ENCODE measurements at regions not wholly inside any gene's neighbourhood (a gene's known extent, or its start where the extent isn't known, plus 50 kb on each side); places are given as distances from the start of the nearest gene placed in this dataset.

DNA sequence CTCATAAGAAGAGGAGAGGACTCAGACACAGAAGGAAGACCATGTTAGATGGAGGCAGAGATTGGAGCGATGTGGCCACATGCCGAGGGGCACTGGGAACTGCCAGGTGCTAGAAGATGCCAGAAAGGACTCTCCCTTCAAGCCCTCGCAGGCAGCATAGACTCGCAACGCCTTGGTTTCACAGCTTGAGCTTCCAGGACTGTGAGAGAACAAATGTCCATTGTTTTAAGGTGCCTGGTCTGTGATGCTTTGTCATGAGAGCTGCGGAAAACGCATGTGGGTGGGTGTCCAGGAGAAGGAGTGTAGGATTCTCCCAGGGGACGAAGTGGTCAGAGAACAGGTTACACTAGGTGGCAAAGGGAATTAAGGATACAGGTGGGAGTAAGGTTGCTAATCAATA lies 125.9 kb upstream of the USP29 start:
- no peak overlapping the region for H3K27ac Mint-ChIP-seq

DNA sequence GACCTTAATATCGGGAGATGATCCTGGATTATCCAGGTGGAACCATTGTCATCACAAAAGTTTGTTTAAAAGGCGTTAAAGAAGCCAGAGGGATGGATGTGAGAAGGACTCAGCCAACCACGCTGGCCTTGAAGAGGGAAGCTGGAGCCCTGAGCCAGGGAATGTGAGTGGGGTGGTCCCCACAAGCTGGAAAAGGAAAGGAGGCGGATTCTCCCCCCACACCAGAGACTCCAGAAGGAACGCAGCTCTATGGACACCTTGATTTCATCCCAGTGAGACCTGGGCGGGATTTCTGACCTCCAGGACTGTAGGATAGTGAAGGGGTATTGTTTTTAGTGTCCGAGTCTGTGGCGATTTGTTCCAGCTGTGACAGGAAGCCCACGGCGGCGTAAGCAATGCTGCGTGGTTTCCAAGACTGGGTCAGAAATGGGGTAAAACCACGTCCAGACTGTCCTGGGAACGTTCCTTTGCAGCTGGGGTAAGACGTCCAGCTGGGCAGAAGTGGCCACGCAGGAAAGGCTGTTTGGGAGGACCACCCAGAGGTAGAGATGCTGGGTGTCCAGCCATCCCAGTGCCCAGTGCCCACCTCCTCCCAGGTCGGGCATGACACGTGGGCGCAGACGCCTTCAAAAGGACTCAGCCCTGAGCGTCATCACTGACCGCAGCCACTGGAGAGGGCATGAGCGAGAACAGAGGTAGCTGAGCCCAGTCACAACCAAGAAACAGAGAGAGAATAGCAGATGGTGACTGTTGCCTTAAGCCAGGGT lies 125.4 kb upstream of the USP29 start:
- no peak overlapping the region for H3K27ac Mint-ChIP-seq
- H3K27me3 Mint-ChIP-seq (ENCODE audit: low read depth): no peaks in the 10 kb centered on the region
- no peak for DNase-seq
- no peaks in the 10 kb centered on the region for H3K4me1 Mint-ChIP-seq (ENCODE audit: low read depth)
- no peak overlapping the region for H3K4me3 Mint-ChIP-seq
- peaks cover 24 to 33% of the 10 kb centered on the region in 2 donors for H3K9me3 Mint-ChIP-seq
- H3K36me3 Mint-ChIP-seq (ENCODE audit: insufficient read depth in 2 of 2): peaks cover 20 to 29% of the 10 kb centered on the region in 2 donors
- no peak for ATAC-seq (replicated peaks in 1 of 2)

More for the DNA sequence above, 125.9 kb upstream of the USP29 start:
- Mint-ChIP-seq H3K4me3 (no peak overlapping the region), H3K4me1 (ENCODE audit: low read depth) (no peaks in the 10 kb centered on the region), H3K27me3 (ENCODE audit: low read depth) (no peaks in the 10 kb centered on the region), H3K36me3 (ENCODE audit: insufficient read depth in 2 of 2) (peaks cover 21 to 31% of the 10 kb centered on the region in 2 donors), H3K9me3 (peaks cover 24 to 33% of the 10 kb centered on the region in 2 donors)
- ATAC-seq (replicated peaks in 1 of 2): no peak
- no peak for DNase-seq

DNA sequence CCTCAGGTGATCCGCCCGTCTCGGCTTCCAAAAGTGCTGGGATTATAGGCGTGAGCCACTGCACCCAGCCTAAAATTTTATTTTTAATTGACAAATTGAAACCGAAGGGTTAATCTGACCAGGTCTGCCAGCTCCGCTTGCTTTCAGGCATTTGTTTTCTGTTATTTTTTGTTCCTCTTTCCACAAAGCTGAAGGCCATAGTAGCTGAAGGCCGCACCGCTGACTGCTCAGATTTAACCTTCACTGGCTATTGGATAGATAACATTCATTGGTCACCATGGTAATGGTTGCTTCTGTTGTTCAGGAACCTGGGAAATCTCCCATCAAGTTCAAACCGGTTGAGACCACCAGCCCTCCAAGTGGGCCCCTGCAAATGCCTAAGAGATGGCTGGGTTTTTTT lies 124.5 kb upstream of the USP29 start:
- no peaks in the 10 kb centered on the region for H3K27me3 Mint-ChIP-seq (ENCODE audit: low read depth)
- H3K9me3 Mint-ChIP-seq: peaks cover 24% of the 10 kb centered on the region in 2 donors
- no peak for ATAC-seq (replicated peaks in 1 of 2)
- H3K4me1 Mint-ChIP-seq (ENCODE audit: low read depth): no peaks in the 10 kb centered on the region
- DNase-seq: no peak
- peaks cover 18 to 26% of the 10 kb centered on the region in 2 donors for H3K36me3 Mint-ChIP-seq (ENCODE audit: insufficient read depth in 2 of 2)
- no peak overlapping the region for H3K4me3 Mint-ChIP-seq
- H3K27ac Mint-ChIP-seq: no peak overlapping the region

DNA sequence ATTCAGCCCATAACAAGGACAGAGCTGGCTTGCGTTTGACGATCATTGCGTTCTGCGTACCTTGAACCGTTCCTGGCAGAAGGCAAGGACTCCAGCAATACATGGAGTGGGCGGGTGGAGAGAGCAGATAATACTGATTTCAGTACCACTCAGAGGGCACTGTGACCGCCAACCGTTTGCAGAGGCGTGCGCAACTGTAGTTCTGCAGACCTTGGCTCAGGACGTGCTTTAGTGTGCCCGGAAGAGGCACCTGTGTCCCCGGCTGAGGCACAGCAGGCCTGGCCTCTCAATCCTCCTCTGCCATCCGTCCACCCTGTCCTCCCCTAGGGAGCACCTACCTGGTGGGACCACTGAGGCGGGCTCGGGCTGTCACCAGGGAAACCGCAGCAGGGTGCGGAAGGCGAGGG lies 117.6 kb upstream of the USP29 start:
- no peak for ATAC-seq (replicated peaks in 1 of 2)
- no peak for DNase-seq
- peaks cover 4 to 10% of the 10 kb centered on the region in 2 donors for H3K36me3 Mint-ChIP-seq (ENCODE audit: insufficient read depth in 2 of 2)

DNA sequence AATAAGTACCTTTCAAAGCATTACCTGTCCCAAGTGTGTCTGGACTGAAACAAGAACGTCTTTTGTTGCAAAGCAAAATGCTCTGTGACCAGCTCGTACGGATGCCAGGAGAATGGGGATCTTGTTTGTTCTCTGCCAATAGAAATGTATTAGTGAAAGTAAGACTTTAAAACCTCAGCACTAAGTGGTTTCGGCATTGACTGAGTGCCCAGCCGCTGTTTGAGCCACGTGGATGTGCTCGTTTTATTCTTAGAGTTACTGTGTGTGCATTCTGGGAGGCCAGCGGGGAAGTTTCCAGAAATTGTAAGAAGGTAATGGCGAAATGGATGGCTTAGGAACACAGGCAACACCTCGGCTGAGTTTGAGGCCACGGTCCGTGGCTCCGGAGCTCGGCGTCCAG lies 117.1 kb upstream of the USP29 start:
- Mint-ChIP-seq H3K27ac (no peak overlapping the region), H3K4me1 (ENCODE audit: low read depth) (no peaks in the 10 kb centered on the region), H3K27me3 (ENCODE audit: low read depth) (no peaks in the 10 kb centered on the region), H3K36me3 (ENCODE audit: insufficient read depth in 2 of 2) (peaks cover 4 to 12% of the 10 kb centered on the region in 2 donors), H3K4me3 (no peak overlapping the region), H3K9me3 (peaks cover 12 to 25% of the 10 kb centered on the region in 2 donors)
- ATAC-seq (replicated peaks in 1 of 2) (no peak), DNase-seq (no peak)

More for the DNA sequence above, 117.6 kb upstream of the USP29 start:
- Mint-ChIP-seq H3K27me3 (ENCODE audit: low read depth) (no peaks in the 10 kb centered on the region), H3K4me1 (ENCODE audit: low read depth) (no peaks in the 10 kb centered on the region), H3K4me3 (no peak overlapping the region), H3K9me3 (peaks cover 7 to 20% of the 10 kb centered on the region in 2 donors), H3K27ac (no peak overlapping the region)

DNA sequence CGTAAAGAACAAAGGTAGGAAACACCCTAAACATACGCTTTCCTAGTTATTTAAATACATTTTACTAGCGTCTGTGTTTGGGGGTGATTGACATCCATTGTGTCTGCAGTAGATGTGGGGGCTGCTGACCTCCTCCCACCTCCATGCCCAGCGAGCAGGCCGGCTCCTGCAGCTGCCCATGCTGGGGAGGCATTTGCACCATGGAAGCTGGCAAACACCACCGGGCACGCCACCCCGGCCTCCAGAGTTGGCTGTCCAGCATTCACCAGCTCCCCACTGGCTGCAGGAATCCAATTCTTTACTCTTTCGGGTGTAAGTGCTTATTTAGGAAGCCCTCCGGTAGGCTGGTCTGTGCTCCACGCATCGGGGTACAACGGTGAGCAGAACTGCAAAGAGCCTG lies 115.4 kb upstream of the USP29 start:
- DNase-seq (no peak), ATAC-seq (replicated peaks in 1 of 2) (no peak)
- Mint-ChIP-seq H3K27ac (no peak overlapping the region), H3K27me3 (ENCODE audit: low read depth) (no peaks in the 10 kb centered on the region), H3K36me3 (ENCODE audit: insufficient read depth in 2 of 2) (peaks cover 1 to 14% of the 10 kb centered on the region in 2 donors), H3K4me1 (ENCODE audit: low read depth) (no peaks in the 10 kb centered on the region), H3K4me3 (no peak overlapping the region), H3K9me3 (peaks cover 18 to 35% of the 10 kb centered on the region in 2 donors)

DNA sequence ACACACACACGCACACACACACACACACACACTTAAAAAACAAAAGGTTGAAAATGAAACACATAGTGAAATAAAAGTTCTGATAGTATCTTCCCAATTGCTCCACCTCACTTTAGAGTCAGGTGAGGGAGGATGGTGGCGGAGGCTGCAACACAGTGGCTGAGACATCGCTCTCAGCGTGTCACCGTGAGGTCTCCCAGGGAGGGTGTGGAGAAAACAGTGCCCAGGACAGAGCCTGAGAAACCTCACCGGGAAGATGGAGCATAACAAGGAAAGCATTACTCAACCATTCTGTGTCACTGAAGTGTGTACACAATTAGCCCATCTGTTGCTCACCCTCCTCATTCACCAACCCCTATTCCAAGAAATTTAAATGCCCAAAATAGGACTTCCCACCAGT lies 111.4 kb upstream of the USP29 start:
- DNase-seq (no peak), ATAC-seq (replicated peaks in 1 of 2) (no peak)
- no peak overlapping the region for H3K27ac Mint-ChIP-seq
- peaks cover 30 to 32% of the 10 kb centered on the region in 2 donors for H3K9me3 Mint-ChIP-seq
- H3K4me3 Mint-ChIP-seq: no peak overlapping the region
- H3K4me1 Mint-ChIP-seq (ENCODE audit: low read depth): no peaks in the 10 kb centered on the region
- no peaks in the 10 kb centered on the region for H3K27me3 Mint-ChIP-seq (ENCODE audit: low read depth)
- peaks cover 10 to 18% of the 10 kb centered on the region in 2 donors for H3K36me3 Mint-ChIP-seq (ENCODE audit: insufficient read depth in 2 of 2)

DNA sequence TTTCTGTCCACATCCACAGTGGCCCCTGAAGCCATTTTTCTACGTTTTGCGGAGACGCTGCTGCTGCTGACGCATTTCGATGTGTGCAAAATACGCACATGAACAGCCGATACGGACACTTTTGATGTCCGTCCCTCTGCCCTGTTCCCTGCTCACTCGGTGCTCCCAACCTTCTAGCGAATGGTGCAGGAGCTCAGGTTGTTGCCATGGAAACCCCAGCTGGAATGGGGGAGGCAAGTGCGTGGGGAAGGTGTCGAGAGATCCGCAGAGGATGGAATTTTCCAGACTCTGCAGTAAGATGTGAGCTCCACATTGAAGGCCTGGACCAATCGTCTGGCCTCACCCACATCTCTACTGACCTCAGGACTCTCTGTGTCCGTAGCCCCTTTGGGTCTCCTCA lies 109.2 kb upstream of the USP29 start:
- Mint-ChIP-seq H3K9me3 (peaks cover 36 to 42% of the 10 kb centered on the region in 2 donors), H3K4me1 (ENCODE audit: low read depth) (no peaks in the 10 kb centered on the region), H3K27me3 (ENCODE audit: low read depth) (no peaks in the 10 kb centered on the region), H3K36me3 (ENCODE audit: insufficient read depth in 2 of 2) (peaks cover 17 to 23% of the 10 kb centered on the region in 2 donors), H3K4me3 (no peak overlapping the region), H3K27ac (no peak overlapping the region)
- ATAC-seq (replicated peaks in 1 of 2) (no peak), DNase-seq (no peak)

DNA sequence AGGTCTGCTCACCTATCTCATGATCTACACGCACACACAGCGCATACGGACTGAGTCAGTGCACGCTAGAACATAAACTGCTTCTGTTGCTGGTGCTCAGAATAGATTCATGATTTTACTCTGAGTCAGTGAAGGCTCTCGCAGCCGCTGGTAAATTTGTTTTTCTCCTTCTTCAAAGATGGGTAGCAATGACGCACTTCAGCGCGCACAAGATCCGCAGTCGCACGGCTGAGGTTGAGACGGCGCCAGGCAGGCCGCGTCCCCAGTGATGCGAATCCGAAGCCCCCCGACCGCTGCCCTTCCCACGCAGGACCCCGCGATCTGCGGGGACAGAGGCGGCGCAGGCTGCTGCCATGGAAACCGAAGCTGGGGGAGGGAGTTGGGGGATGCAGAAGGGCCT lies 103.7 kb upstream of the USP29 start:
- H3K36me3 Mint-ChIP-seq (ENCODE audit: insufficient read depth in 2 of 2): peaks cover 13 to 21% of the 10 kb centered on the region in 2 donors
- no peaks in the 10 kb centered on the region for H3K4me1 Mint-ChIP-seq (ENCODE audit: low read depth)
- H3K9me3 Mint-ChIP-seq: peaks cover 21 to 24% of the 10 kb centered on the region in 2 donors
- H3K4me3 Mint-ChIP-seq: no peak overlapping the region
- ATAC-seq (replicated peaks in 1 of 2): no peak
- DNase-seq: no peak
- no peaks in the 10 kb centered on the region for H3K27me3 Mint-ChIP-seq (ENCODE audit: low read depth)
- H3K27ac Mint-ChIP-seq: no peak overlapping the region

DNA sequence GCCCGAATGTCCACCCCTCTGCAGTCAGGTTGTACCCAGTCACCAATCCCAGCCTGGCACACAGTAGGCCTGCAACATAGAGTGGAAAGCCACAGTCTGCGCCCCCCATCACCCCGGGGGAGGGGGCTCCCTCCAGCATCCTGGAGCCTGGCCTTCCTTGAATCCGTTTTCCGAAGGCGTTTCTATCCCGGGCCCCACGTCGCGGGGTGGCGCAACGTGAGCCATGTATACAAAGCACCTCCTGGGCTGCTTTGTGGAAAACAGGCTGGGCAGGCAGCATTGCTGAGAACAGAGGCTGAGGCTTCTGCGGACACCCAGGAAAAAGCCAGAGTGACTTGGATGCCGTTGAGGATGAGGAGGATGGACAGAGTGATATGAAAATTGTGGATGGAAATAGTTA lies 103.3 kb upstream of the USP29 start:
- Mint-ChIP-seq H3K27ac (no peak overlapping the region), H3K9me3 (peaks cover 21 to 25% of the 10 kb centered on the region in 2 donors), H3K4me1 (ENCODE audit: low read depth) (no peaks in the 10 kb centered on the region), H3K4me3 (no peak overlapping the region), H3K36me3 (ENCODE audit: insufficient read depth in 2 of 2) (peaks cover 12 to 19% of the 10 kb centered on the region in 2 donors), H3K27me3 (ENCODE audit: low read depth) (no peaks in the 10 kb centered on the region)
- ATAC-seq (replicated peaks in 1 of 2) (no peak), DNase-seq (no peak)

DNA sequence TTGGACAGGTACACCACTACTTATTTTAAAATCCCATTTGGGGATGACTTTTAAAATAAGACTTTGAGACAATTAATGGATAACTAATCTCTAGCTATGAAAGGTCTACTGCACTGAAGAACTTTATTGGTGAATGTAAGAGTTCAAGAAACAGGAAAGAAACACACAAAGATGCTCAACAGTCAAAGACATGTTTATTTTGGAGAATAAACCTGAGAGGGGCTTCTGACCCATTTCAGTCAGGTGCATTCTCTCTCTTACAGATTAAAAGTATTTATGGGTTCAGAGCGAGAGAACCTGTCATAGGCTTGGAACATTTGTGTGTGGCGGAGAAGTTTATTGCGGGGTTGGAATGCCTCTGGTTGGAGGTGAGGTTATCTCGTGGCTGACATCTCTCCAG lies 94.3 kb upstream of the USP29 start:
- H3K4me1 Mint-ChIP-seq (ENCODE audit: low read depth): no peaks in the 10 kb centered on the region
- no peak for ATAC-seq (replicated peaks in 1 of 2)
- peaks cover 7 to 10% of the 10 kb centered on the region in 2 donors for H3K36me3 Mint-ChIP-seq (ENCODE audit: insufficient read depth in 2 of 2)
- no peaks in the 10 kb centered on the region for H3K27me3 Mint-ChIP-seq (ENCODE audit: low read depth)
- no peak overlapping the region for H3K27ac Mint-ChIP-seq
- H3K4me3 Mint-ChIP-seq: no peak overlapping the region
- DNase-seq: no peak
- H3K9me3 Mint-ChIP-seq: peaks cover 19 to 27% of the 10 kb centered on the region in 2 donors

DNA sequence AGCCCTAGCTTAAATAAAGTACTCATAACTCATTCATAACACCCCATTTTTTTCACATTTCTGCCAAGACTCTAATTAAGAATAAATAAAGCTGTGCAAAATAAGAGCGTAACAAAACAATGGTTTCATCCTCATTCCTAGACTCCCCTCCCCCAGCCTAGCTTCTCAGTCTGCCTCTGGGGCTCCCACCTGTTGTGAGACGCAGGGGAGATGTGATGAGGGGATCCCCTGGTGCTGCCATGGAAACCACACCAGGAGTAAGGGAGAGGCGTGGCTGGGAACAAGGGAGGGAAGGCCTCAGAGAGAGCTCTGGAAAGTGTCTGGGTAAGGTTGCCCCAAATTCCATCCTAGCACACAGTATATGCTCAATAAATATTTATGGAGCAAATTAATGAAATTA lies 93.3 kb upstream of the USP29 start:
- H3K27me3 Mint-ChIP-seq (ENCODE audit: low read depth): no peaks in the 10 kb centered on the region
- no peak overlapping the region for H3K4me3 Mint-ChIP-seq
- peaks cover 8 to 10% of the 10 kb centered on the region in 2 donors for H3K36me3 Mint-ChIP-seq (ENCODE audit: insufficient read depth in 2 of 2)
- H3K4me1 Mint-ChIP-seq (ENCODE audit: low read depth): no peaks in the 10 kb centered on the region
- no peak overlapping the region for H3K27ac Mint-ChIP-seq
- H3K9me3 Mint-ChIP-seq: peaks cover 19 to 25% of the 10 kb centered on the region in 2 donors
- ATAC-seq (replicated peaks in 1 of 2) (no peak), DNase-seq (no peak)

DNA sequence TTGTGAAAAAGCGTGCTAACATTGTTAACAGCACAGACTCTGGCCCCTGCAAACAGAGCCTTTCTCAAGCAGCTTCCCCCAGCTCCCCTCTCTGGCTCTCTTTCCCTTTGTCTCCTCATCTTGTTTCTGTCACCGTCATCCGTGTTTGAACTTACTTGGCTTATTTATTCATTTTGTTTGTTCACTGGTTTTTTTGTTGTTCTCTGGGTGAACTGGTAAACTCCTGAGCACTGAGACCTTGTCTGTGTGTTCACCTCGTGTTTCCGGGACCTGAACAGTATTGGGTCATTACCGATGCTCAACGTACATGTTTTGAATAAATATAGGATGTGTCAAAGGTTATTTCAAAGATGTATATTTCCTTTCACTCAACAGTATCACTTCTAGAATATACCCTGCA lies 92.4 kb upstream of the USP29 start:
- Mint-ChIP-seq H3K27me3 (ENCODE audit: low read depth) (no peaks in the 10 kb centered on the region), H3K9me3 (peaks cover 21 to 26% of the 10 kb centered on the region in 2 donors), H3K4me1 (ENCODE audit: low read depth) (no peaks in the 10 kb centered on the region), H3K27ac (no peak overlapping the region), H3K4me3 (no peak overlapping the region), H3K36me3 (ENCODE audit: insufficient read depth in 2 of 2) (peaks cover 10 to 12% of the 10 kb centered on the region in 2 donors)
- no peak for DNase-seq
- ATAC-seq (replicated peaks in 1 of 2): no peak

Measured in activated T-cell treated with anti-CD3 and anti-CD28 coated beads, Interleukin-2, amount 50 U/mL, for 72 hours (primary cell).